ENCODE measurements at regions not wholly inside any gene's neighbourhood (a gene's known extent, or its start where the extent isn't known, plus 50 kb on each side); places are given as distances from the start of the nearest gene placed in this dataset.

- ATAC-seq (no peak), DNase-seq (no peak)
- H3K27ac ChIP-seq, result no peak overlapping the region
- H3K9me3 ChIP-seq, result no peaks in the 10 kb centered on the region
- H3K4me3 ChIP-seq, result no peak overlapping the region
- 66% methylated on average over 6 of the region's 6 CpGs for WGBS (ENCODE audit: insufficient coverage, low coverage, low lambda C conversion rate, missing lambda C conversion rate)
- no peaks in the 10 kb centered on the region for H3K27me3 ChIP-seq
- intact Hi-C loops (cut with DNase I), result no loop called here
- TF ChIP-seq POLR2A (IDR thresholded peaks at IDR 0.05), result no peak
- TF ChIP-seq CTCF (IDR thresholded peaks at IDR 0.05), result no peak
- H3K36me3 ChIP-seq, result no peaks in the 10 kb centered on the region
- no peaks in the 10 kb centered on the region for H3K4me1 ChIP-seq
Observed at GRCh38 chr10:33734393-33735155, 400.1 kb upstream of the NRP1 start.

GRCh38 chr10:33733058-33733457 lies 398.6 kb upstream of the NRP1 start:
- Histone ChIP-seq H3K36me3 (no peaks in the 10 kb centered on the region), H3K27me3 (no peaks in the 10 kb centered on the region), H3K9me3 (no peaks in the 10 kb centered on the region), H3K4me1 (no peaks in the 10 kb centered on the region), H3K4me3 (no peak overlapping the region), H3K27ac (no peak overlapping the region)
- 100% methylated on average over 1 of the region's 3 CpGs for WGBS (ENCODE audit: insufficient coverage, low coverage, low lambda C conversion rate, missing lambda C conversion rate)
- no peak for ATAC-seq
- DNase-seq, result no peak
- intact Hi-C loops (cut with DNase I), result no loop called here
- TF ChIP-seq POLR2A (IDR thresholded peaks at IDR 0.05), result no peak
- TF ChIP-seq CTCF (IDR thresholded peaks at IDR 0.05), result no peak

- H3K9me3 ChIP-seq, result no peaks in the 10 kb centered on the region
- intact Hi-C loops (cut with DNase I), result no loop called here
- no peaks in the 10 kb centered on the region for H3K4me1 ChIP-seq
- H3K36me3 ChIP-seq, result no peaks in the 10 kb centered on the region
- ATAC-seq (no peak), DNase-seq (no peak)
- H3K27me3 ChIP-seq, result no peaks in the 10 kb centered on the region
- WGBS (ENCODE audit: insufficient coverage, low coverage, low lambda C conversion rate, missing lambda C conversion rate), result 67% methylated on average over 8 of the region's 8 CpGs
- no peak overlapping the region for H3K27ac ChIP-seq
- no peak overlapping the region for H3K4me3 ChIP-seq
- TF ChIP-seq CTCF (IDR thresholded peaks at IDR 0.05) (no peak), POLR2A (IDR thresholded peaks at IDR 0.05) (no peak)
Observed at GRCh38 chr10:33732161-33732680, 397.8 kb upstream of the NRP1 start.

GRCh38 chr10:33731322-33731721 lies 396.9 kb upstream of the NRP1 start:
- whole genome bisulfite sequencing (ENCODE audit: insufficient coverage, low coverage, low lambda C conversion rate, missing lambda C conversion rate), result 66% methylated on average over 5 of the region's 6 CpGs
- no peak overlapping the region for H3K27ac ChIP-seq
- H3K9me3 ChIP-seq, result no peaks in the 10 kb centered on the region
- ATAC-seq (no peak), DNase-seq (no peak)
- no peaks in the 10 kb centered on the region for H3K4me1 ChIP-seq
- no peaks in the 10 kb centered on the region for H3K36me3 ChIP-seq
- H3K27me3 ChIP-seq, result no peaks in the 10 kb centered on the region
- TF ChIP-seq CTCF (IDR thresholded peaks at IDR 0.05), result no peak
- TF ChIP-seq POLR2A (IDR thresholded peaks at IDR 0.05), result no peak
- intact Hi-C loops (cut with DNase I), result no loop called here
- no peak overlapping the region for H3K4me3 ChIP-seq

Measured in right lobe of liver (tissue), 6 donors.